ENCODE measurements at regions not wholly inside any gene's neighbourhood (a gene's known extent, or its start where the extent isn't known, plus 50 kb on each side); places are given as distances from the start of the nearest gene placed in this dataset.
A peak's percentile ranks its signal among the peaks of the same experiment; 100 is the strongest.

DNA sequence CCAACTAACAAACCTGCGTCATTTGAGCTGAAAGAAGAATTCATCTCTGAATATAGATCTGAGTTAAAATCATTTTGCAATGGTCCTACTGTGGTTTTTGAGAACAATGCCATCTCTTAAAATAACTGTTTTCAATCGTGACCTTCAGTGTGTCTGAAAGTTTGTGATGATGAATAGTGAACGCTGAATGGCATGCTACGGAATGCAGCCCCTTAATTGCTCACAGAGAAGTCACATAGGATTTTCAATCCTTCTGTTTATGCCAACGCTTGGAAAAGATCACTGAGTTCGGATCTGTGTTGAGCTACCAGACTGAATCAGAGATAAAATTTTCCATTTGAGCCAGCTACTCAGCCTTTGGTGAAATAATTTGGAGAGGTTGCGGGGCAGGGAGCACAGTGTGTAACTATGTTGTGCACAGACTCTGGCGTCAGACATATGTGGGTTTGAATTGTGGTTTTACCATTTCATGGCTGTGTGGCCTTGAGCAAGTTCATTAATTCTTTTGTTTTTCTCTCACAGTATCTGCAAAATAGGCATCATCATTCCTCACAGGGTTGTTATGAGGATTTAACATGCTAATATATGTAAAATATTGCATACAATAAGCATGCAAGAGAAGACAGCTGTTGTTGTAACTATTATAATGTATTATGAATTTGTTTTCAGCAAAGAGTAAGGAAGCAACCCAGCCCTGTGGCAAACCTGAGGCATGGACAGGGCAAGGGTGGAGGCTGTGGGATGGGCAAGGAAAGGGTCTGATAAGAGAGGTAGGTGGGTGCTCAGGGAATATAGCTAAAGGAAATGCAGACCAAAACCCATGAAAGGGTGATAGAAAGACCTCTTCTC lies 679.9 kb downstream of the KCNA4 start:
- TF ChIP-seq, protein P1, sequence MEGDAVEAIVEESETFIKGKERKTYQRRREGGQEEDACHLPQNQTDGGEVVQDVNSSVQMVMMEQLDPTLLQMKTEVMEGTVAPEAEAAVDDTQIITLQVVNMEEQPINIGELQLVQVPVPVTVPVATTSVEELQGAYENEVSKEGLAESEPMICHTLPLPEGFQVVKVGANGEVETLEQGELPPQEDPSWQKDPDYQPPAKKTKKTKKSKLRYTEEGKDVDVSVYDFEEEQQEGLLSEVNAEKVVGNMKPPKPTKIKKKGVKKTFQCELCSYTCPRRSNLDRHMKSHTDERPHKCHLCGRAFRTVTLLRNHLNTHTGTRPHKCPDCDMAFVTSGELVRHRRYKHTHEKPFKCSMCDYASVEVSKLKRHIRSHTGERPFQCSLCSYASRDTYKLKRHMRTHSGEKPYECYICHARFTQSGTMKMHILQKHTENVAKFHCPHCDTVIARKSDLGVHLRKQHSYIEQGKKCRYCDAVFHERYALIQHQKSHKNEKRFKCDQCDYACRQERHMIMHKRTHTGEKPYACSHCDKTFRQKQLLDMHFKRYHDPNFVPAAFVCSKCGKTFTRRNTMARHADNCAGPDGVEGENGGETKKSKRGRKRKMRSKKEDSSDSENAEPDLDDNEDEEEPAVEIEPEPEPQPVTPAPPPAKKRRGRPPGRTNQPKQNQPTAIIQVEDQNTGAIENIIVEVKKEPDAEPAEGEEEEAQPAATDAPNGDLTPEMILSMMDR (IDR thresholded peaks at IDR 0.05): no peak
- peaks cover 3% of the 10 kb centered on the region for H3K4me1 Mint-ChIP-seq (ENCODE audit: low read depth)
- H3K36me3 Mint-ChIP-seq (ENCODE audit: low read depth): no peaks in the 10 kb centered on the region
- no peak overlapping the region for H3K27ac Mint-ChIP-seq (ENCODE audit: unreplicated experiment)
- H3K27me3 Mint-ChIP-seq (ENCODE audit: low read depth): peaks cover 26% of the 10 kb centered on the region
- DNase-seq (ENCODE audit: low spot score): no peak
- peaks cover 3% of the 10 kb centered on the region for H3K9me3 Mint-ChIP-seq (ENCODE audit: low read depth)
- no peak overlapping the region for H3K4me3 Mint-ChIP-seq (ENCODE audit: unreplicated experiment)

DNA sequence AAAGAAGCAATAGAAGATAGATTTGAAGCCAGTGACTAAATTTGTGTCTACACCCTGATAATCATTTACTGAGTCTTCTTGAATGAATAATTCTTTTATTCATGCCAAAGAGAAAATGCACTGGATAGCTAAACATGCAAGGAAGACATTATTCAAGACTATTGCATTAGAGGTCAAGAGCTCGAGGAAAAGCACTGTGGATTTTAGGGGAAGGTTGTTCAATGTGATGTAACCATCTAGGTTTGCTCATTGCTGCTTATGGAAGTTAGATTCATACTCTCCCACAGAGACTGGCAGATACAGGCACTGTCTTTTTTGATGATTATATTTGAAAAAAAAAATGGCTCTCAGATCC lies 682.1 kb downstream of the KCNA4 start:
- Mint-ChIP-seq H3K27ac (ENCODE audit: unreplicated experiment) (no peak overlapping the region), H3K36me3 (ENCODE audit: low read depth) (no peaks in the 10 kb centered on the region), H3K27me3 (ENCODE audit: low read depth) (peaks cover 19% of the 10 kb centered on the region), H3K4me3 (ENCODE audit: unreplicated experiment) (no peak overlapping the region), H3K9me3 (ENCODE audit: low read depth) (peaks cover 3% of the 10 kb centered on the region), H3K4me1 (ENCODE audit: low read depth) (peaks cover 3% of the 10 kb centered on the region)
- no peak for DNase-seq (ENCODE audit: low spot score)
- TF ChIP-seq, protein P1 (IDR thresholded peaks at IDR 0.05): no peak

DNA sequence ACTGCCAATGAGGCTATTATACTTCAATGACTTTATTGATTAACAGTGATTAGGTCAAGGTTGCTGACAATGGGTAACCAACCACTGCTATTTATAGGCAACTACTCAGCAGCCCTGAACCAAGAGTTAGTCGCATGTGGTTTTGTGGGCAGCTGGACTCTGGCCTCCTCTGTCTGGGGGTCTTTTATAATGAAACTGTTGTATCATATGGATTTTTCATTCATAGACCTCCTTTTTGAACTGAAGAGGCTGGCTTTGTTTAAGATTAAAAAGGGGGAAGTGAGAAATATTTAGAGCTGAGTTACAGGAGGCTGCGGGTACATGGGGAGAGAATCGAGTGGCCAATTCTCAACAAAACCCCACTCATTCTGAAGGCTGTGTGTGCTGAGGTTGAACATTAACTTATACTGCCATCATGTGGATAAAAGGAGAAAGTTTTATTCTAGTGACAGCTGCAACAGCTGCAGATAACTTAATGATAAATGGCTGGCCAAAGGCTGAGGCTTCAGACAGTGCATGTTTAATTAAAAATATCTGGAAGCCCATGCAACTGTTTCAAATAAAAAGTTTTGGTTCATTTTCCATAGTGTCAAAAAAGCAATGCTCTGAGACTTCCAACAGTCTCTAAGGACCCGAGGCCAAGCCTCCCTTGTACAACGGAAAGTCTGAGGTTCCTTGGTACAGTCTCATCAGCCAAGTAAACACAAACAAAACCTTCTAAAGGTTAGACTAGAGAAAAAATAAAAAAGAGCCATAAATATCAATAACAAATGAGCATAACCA lies 682.6 kb downstream of the KCNA4 start:
- DNase-seq (ENCODE audit: low spot score): no peak
- Mint-ChIP-seq H3K27me3 (ENCODE audit: low read depth) (peaks cover 19% of the 10 kb centered on the region), H3K27ac (ENCODE audit: unreplicated experiment) (no peak overlapping the region), H3K9me3 (ENCODE audit: low read depth) (peaks cover 3% of the 10 kb centered on the region), H3K36me3 (ENCODE audit: low read depth) (no peaks in the 10 kb centered on the region), H3K4me1 (ENCODE audit: low read depth) (peaks cover 5% of the 10 kb centered on the region), H3K4me3 (ENCODE audit: unreplicated experiment) (no peak overlapping the region)
- TF ChIP-seq, protein P1 (IDR thresholded peaks at IDR 0.05): peak; percentile 88

GRCh38 chr11:29331451-29332010 lies 685.3 kb downstream of the KCNA4 start:
- H3K27ac Mint-ChIP-seq (ENCODE audit: unreplicated experiment): no peak overlapping the region
- DNase-seq (ENCODE audit: low spot score): no peak
- H3K27me3 Mint-ChIP-seq (ENCODE audit: low read depth): peaks cover 11% of the 10 kb centered on the region
- no peak overlapping the region for H3K4me3 Mint-ChIP-seq (ENCODE audit: unreplicated experiment)
- H3K4me1 Mint-ChIP-seq (ENCODE audit: low read depth): peaks cover 9% of the 10 kb centered on the region
- H3K9me3 Mint-ChIP-seq (ENCODE audit: low read depth): no peaks in the 10 kb centered on the region
- TF ChIP-seq, protein P1 (IDR thresholded peaks at IDR 0.05): no peak
- H3K36me3 Mint-ChIP-seq (ENCODE audit: low read depth): no peaks in the 10 kb centered on the region

GRCh38 chr11:29328961-29329441 lies 687.8 kb downstream of the KCNA4 start:
- no peak for DNase-seq (ENCODE audit: low spot score)
- Mint-ChIP-seq H3K36me3 (ENCODE audit: low read depth) (no peaks in the 10 kb centered on the region), H3K27me3 (ENCODE audit: low read depth) (no peaks in the 10 kb centered on the region), H3K9me3 (ENCODE audit: low read depth) (no peaks in the 10 kb centered on the region), H3K27ac (ENCODE audit: unreplicated experiment) (no peak overlapping the region), H3K4me3 (ENCODE audit: unreplicated experiment) (no peak overlapping the region), H3K4me1 (ENCODE audit: low read depth) (peaks cover 11% of the 10 kb centered on the region)
- TF ChIP-seq, protein P1 (IDR thresholded peaks at IDR 0.05): peak; percentile 93

Data from chondrocyte (in vitro differentiated cells).